Kidney (tissue), 13 donors: ENCODE measurements at regions not wholly inside any gene's neighbourhood (a gene's known extent, or its start where the extent isn't known, plus 50 kb on each side); places are given as distances from the start of the nearest gene placed in this dataset.

Source experiments
- DNase-seq, 5 donors: peaks; one replicate each; pipeline ENCODE4 v3.0.0-alpha.2; 2013 to 2020
- FAIRE-seq: peaks from 2 replicates; lab custom pipeline; 2012; peaks lifted over from hg19 to GRCh38; lab: Jason Lieb, UNC
- H3K27ac ChIP-seq, 2 donors: one replicate each; pipeline ENCODE4 v1.7.0; 2013; ENCODE audit warnings: low read depth in 2 of 2, low read length in 2 of 2, inconsistent platforms in 1 of 2
- H3K27me3 ChIP-seq: one replicate; pipeline ENCODE4 v1.7.1; 2013; ENCODE audit warnings: low read length, inconsistent platforms; ENCODE audit not compliant: control insufficient read depth, insufficient read depth
- H3K36me3 ChIP-seq, 3 donors: one replicate each; pipeline versions ENCODE4 v1.7.0 to v1.7.1; 2013; ENCODE audit warnings: low read length in 3 of 3, control low read depth in 1 of 3, inconsistent platforms in 1 of 3; ENCODE audit not compliant: insufficient read depth in 3 of 3, control insufficient read depth in 2 of 3
- H3K4me1 ChIP-seq, 3 donors: one replicate each; pipeline versions ENCODE4 v1.7.0 to v1.7.1; 2013; ENCODE audit warnings: low read length in 3 of 3, inconsistent platforms in 1 of 3, low read depth in 1 of 3; ENCODE audit not compliant: control insufficient read depth in 2 of 3, insufficient read depth in 2 of 3
- H3K4me3 ChIP-seq, 3 donors: one replicate each; pipeline versions ENCODE4 v1.7.0 to v1.8.1; 2013; ENCODE audit warnings: low read length in 3 of 3, control low read depth in 1 of 3, inconsistent platforms in 1 of 3
- H3K9ac ChIP-seq, 3 donors: one replicate each; pipeline versions ENCODE4 v1.7.0 to v1.7.1; 2013; ENCODE audit warnings: low read length in 3 of 3, control low read depth in 1 of 3, inconsistent platforms in 1 of 3
- H3K9me3 ChIP-seq, 3 donors: one replicate each; pipeline versions ENCODE4 v1.7.0 to v1.7.1; 2013; ENCODE audit warnings: low read length in 3 of 3, control low read depth in 1 of 3, inconsistent platforms in 1 of 3; ENCODE audit not compliant: control insufficient read depth in 2 of 3, insufficient read depth in 1 of 3
- intact Hi-C: fragments of 100-400 bp; cut with DNase I; formaldehyde crosslinking; loops from one replicate; pipeline ENCODE4 v1.11.1; 2022
- TF ChIP-seq, protein P1 (sequence below): IDR thresholded peaks from 3 replicates; pipeline ENCODE4 v1.5.1; 2012; ENCODE audit warnings: mild to moderate bottlenecking, moderate library complexity, borderline replicate concordance; ENCODE audit not compliant: insufficient read depth; ENCODE audit errors: extremely low read depth
- donor health status: control.
- donor health status: control.
- donor health status: control.
- donor health status: control.
- donor health status: control.
- donor health status: DM: yes; HTN: yes; CAD: no.
- donor health status: Normal renal cell carcinoma (clear cell type).

DNA sequence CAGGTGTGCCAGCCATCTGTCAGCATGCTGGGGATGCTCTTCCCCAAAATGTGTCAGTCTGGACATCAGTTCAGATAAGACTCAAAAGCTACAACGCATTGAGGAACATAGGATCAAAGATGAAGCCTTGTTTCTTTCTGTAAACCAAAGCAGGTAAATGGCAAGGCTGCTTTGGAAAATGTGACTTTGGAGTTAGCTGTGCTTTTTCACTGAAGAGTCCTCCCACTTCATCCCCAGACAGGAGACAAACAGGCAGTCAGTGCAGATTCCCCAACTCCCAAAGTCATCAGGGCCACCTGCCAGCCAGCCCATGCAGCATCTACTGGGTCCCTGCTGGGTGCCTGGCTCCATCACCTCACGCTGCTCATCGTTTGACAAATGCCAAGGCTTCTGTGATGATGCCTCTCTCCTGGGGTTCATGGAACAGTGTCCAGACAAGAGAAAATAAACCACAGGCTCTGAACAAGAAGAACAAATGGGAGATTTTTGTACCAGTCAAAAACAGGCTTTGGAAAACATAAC lies 205.0 kb upstream of the BTBD3 start:
- DNase-seq: no peak
- H3K9ac ChIP-seq: no peak overlapping the region
- TF ChIP-seq, protein P1, sequence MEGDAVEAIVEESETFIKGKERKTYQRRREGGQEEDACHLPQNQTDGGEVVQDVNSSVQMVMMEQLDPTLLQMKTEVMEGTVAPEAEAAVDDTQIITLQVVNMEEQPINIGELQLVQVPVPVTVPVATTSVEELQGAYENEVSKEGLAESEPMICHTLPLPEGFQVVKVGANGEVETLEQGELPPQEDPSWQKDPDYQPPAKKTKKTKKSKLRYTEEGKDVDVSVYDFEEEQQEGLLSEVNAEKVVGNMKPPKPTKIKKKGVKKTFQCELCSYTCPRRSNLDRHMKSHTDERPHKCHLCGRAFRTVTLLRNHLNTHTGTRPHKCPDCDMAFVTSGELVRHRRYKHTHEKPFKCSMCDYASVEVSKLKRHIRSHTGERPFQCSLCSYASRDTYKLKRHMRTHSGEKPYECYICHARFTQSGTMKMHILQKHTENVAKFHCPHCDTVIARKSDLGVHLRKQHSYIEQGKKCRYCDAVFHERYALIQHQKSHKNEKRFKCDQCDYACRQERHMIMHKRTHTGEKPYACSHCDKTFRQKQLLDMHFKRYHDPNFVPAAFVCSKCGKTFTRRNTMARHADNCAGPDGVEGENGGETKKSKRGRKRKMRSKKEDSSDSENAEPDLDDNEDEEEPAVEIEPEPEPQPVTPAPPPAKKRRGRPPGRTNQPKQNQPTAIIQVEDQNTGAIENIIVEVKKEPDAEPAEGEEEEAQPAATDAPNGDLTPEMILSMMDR: no peak
- no peaks in the 10 kb centered on the region for H3K9me3 ChIP-seq
- H3K27ac ChIP-seq: no peak overlapping the region
- FAIRE-seq: no peak
- no peaks in the 10 kb centered on the region for H3K36me3 ChIP-seq
- H3K4me3 ChIP-seq: no peak overlapping the region
- no peaks in the 10 kb centered on the region for H3K4me1 ChIP-seq
- no peaks in the 10 kb centered on the region for H3K27me3 ChIP-seq
- intact Hi-C loops: no loop called here

DNA sequence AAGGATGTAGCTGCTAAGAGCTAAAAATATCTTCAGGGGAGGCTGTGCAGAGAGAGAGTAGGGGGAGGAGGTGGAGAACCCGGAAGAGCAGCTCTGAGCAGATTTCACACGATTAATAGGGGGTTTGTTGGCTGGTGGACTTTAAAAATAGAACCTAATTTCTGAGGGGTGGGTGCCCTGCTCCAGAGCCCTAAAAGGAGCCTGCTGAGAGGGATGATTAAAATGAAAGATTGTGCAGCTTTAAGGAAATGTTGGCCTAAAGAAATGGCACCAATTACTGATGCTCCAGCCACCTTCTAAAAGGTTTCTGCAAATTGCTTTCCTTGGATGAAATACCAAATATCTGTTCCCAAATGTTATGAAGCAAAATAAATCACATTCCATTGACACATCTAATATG lies 202.8 kb upstream of the BTBD3 start:
- intact Hi-C loops: no loop called here
- Histone ChIP-seq H3K27me3 (no peaks in the 10 kb centered on the region), H3K27ac (no peak overlapping the region), H3K4me3 (no peak overlapping the region), H3K4me1 (no peaks in the 10 kb centered on the region), H3K9me3 (no peaks in the 10 kb centered on the region), H3K9ac (no peak overlapping the region), H3K36me3 (no peaks in the 10 kb centered on the region)
- DNase-seq (no peak), FAIRE-seq (no peak)
- TF ChIP-seq, protein P1: no peak

DNA sequence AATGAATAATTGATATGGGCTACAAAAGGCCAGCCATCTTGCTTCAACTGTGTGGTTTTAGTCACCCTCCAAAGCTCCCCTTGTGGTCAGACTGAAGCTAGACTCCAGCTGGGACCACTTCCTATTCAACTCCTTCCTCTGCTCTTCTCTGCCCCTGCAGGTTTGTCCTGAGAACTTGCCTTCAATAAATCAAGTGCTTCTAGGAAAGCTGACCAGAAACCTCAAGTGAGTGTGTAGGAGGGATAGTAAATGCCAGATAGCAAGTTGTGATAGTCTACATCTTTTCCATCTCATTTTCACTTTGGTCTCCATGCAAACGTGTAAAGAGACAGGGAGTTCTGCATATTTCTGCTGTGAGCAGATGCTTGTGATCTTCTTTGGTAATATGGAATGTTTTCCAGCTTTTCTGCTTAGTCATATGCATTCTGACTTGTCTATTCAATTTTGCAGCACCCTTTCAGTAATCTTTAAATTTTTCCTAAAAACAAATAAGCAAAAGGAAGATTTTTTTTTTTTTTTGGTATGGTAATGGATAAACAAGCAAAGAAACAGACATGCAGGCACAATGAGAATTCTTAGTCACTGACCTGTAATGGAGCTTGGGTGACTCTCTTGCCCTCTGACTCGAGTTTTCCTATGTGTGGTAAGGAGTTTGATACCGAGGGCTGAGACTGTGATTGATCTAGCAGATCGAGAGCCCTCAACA lies 201.3 kb upstream of the BTBD3 start:
- no peak overlapping the region for H3K4me3 ChIP-seq
- FAIRE-seq: no peak
- no peaks in the 10 kb centered on the region for H3K4me1 ChIP-seq
- no peaks in the 10 kb centered on the region for H3K27me3 ChIP-seq
- TF ChIP-seq, protein P1: no peak
- peak in 3 of 5 donors; percentile 41 to 76 (median 71) for DNase-seq
- no peaks in the 10 kb centered on the region for H3K9me3 ChIP-seq
- H3K36me3 ChIP-seq: no peaks in the 10 kb centered on the region
- intact Hi-C loops: no loop called here
- H3K9ac ChIP-seq: no peak overlapping the region
- H3K27ac ChIP-seq: no peak overlapping the region

DNA sequence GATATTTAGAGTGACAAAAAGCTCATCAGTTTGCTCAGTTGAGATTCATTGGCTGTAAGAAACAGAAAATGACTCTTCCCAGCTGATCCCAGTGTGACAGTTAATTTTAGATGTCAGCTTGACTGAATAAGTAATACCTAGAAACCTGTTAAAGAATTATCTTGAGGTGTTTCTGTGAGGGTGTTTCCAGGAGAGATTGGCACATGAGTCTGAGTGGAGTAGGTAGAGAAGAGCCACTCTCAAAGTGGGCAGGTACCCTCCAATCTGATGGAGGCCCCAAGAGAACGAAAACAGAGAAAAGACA lies 200.8 kb upstream of the BTBD3 start:
- H3K27ac ChIP-seq: no peak overlapping the region
- no peak overlapping the region for H3K4me3 ChIP-seq
- no peaks in the 10 kb centered on the region for H3K27me3 ChIP-seq
- no peak for FAIRE-seq
- no peaks in the 10 kb centered on the region for H3K9me3 ChIP-seq
- TF ChIP-seq, protein P1: no peak
- H3K9ac ChIP-seq: no peak overlapping the region
- intact Hi-C loops: no loop called here
- no peaks in the 10 kb centered on the region for H3K36me3 ChIP-seq
- no peak for DNase-seq
- no peaks in the 10 kb centered on the region for H3K4me1 ChIP-seq
